C4-2B (cell line): ENCODE measurements at regions not wholly inside any gene's neighbourhood (a gene's known extent, or its start where the extent isn't known, plus 50 kb on each side); places are given as distances from the start of the nearest gene placed in this dataset.

ENCODE experiments used
- H3K27ac ChIP-seq: fragments of 450-650 bp; 2 replicates; pipeline ENCODE4 v1.5.1; 2017
- ZFX ChIP-seq: fragments of 450-650 bp; IDR thresholded peaks from 2 replicates; pipeline ENCODE4 v1.6.1; 2017
- TF ChIP-seq, protein P1 (sequence below): fragments of 450-650 bp; conservative IDR thresholded peaks from 2 replicates; pipeline ENCODE4 v1.5.1; 2017; ENCODE audit warnings: mild to moderate bottlenecking

- no peak overlapping the region for H3K27ac ChIP-seq
- TF ChIP-seq ZFX = no peak
- TF ChIP-seq, protein P1, sequence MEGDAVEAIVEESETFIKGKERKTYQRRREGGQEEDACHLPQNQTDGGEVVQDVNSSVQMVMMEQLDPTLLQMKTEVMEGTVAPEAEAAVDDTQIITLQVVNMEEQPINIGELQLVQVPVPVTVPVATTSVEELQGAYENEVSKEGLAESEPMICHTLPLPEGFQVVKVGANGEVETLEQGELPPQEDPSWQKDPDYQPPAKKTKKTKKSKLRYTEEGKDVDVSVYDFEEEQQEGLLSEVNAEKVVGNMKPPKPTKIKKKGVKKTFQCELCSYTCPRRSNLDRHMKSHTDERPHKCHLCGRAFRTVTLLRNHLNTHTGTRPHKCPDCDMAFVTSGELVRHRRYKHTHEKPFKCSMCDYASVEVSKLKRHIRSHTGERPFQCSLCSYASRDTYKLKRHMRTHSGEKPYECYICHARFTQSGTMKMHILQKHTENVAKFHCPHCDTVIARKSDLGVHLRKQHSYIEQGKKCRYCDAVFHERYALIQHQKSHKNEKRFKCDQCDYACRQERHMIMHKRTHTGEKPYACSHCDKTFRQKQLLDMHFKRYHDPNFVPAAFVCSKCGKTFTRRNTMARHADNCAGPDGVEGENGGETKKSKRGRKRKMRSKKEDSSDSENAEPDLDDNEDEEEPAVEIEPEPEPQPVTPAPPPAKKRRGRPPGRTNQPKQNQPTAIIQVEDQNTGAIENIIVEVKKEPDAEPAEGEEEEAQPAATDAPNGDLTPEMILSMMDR = no peak
Observed at GRCh38 chr14:59036134-59036533, 152.3 kb upstream of the DAAM1 start.

DNA sequence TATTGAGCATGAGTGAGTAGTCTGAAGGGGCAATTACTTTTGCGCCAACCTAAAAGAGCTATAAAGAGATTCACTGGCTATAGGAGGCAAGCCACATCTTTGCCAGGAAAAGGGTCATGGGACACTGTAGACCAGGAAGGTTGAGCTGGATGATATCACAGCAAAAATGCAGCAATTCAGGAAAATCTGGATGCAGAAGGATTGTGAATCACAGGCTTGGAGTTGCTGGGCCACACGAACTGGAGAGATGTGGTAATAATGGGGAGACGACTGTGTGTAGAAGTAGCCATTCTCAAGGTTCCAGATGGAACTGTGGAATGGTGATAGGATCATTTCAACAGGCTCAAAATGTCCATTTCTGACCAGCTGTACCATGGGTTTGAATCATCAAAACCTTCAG, 151.4 kb upstream of the DAAM1 start:
- TF ChIP-seq, protein P1 = no peak
- no peak for TF ChIP-seq ZFX
- no peak overlapping the region for H3K27ac ChIP-seq

DNA sequence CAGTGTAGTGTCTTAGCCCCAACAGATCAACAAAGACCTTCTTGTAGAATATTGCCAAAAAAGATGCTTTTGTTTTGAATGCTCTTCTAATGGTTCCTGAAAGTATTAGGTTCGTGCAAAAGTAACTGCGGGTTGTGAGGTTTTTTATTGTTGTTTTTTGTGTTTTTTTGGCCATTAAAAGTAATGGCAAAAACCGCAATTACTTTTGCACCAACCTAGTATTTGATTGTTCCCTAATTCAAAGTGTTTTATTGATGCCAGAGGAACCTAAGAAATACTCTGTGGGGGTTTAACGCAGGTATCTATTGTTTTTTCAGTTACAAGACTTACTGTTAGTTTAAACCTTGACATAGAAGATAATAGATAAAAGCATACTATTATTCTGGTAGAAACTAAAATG, 150.8 kb upstream of the DAAM1 start:
- TF ChIP-seq, protein P1 = no peak
- TF ChIP-seq ZFX = no peak
- no peak overlapping the region for H3K27ac ChIP-seq

DNA sequence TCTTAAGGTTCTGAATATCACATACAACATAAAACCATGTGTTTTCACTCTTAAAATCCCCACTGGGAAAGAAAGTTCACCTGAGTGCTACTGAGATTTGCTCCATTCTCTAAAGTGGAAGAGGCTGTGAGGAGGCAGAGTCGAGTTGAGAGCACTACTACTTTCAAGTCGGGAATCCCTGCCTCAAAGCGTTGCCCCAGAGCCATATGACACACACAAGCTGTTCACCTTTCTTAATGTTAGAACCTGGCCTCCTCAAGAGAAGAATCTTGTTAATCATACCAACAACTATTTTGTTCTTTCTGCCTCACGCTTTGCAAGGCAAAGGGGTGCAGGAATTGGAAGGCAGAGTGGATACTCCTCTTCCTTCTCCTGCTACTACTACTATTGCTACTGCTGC, 149.7 kb upstream of the DAAM1 start:
- no peak for TF ChIP-seq ZFX
- TF ChIP-seq, protein P1 = no peak

GRCh38 chr14:59041308-59041707, 147.2 kb upstream of the DAAM1 start:
- no peak for TF ChIP-seq ZFX
- TF ChIP-seq, protein P1 = no peak
- no peak overlapping the region for H3K27ac ChIP-seq

More for the DNA sequence above, 149.7 kb upstream of the DAAM1 start:
- no peak overlapping the region for H3K27ac ChIP-seq

DNA sequence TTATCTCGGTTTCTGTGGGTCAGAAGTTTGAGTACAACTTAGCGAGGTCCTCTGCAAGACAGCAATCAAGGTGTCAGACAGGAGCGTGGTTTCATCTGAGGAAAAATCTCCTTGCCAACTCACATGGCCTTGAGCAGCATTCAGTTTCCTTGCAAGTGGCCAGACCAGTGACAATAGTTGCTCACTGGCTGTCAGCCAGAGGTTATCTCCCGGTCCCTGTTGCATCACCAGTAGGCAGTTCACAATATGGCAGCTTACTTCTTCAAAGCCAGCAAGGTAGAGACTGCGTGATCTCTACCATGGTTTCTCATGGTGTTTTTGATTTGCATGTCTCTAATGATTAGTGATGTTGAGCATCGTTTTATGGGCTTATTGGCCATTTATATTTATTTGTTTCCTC, 143.8 kb upstream of the DAAM1 start:
- TF ChIP-seq, protein P1 = no peak
- TF ChIP-seq ZFX = no peak
- no peak overlapping the region for H3K27ac ChIP-seq

DNA sequence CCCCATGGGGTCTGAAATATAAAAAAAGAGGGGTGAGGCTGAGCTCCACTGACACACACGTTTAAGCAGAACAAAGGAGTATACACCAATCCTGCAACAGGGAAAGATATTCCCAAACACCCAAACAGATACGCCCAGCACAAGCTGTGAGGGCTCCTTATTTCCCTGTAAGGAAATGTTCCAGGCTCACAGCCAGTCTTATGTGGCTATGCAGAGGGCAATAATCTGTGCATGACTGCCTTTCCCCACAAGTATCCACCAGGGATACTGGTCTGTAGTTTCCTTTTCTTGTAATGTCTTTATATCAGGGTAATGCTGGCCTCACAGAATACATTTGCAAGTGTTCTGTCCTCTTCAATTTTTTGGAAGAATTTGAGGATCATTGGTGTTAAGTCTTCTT, 141.7 kb upstream of the DAAM1 start:
- no peak overlapping the region for H3K27ac ChIP-seq
- TF ChIP-seq, protein P1 = no peak
- TF ChIP-seq ZFX = no peak
